ENCODE measurements at regions not wholly inside any gene's neighbourhood (a gene's known extent, or its start where the extent isn't known, plus 50 kb on each side); places are given as distances from the start of the nearest gene placed in this dataset.

GRCh38 chr18:32566960-32567359 lies 96.3 kb upstream of the GAREM1 start:
- H3K4me1 Mint-ChIP-seq (ENCODE audit: low read depth, unreplicated experiment): no peaks in the 10 kb centered on the region
- Histone ChIP-seq H4K20me1 (ENCODE audit: insufficient read depth, low read length) (no peaks in the 10 kb centered on the region), H3K4me1 (ENCODE audit: insufficient read depth, low read length) (no peaks in the 10 kb centered on the region)

GRCh38 chr18:32553640-32554365 lies 83.1 kb upstream of the GAREM1 start:
- no peaks in the 10 kb centered on the region for H3K9me3 Mint-ChIP-seq (ENCODE audit: unreplicated experiment)
- no peaks in the 10 kb centered on the region for H3K36me3 Mint-ChIP-seq (ENCODE audit: low read depth, unreplicated experiment)
- Histone ChIP-seq H3K27ac (ENCODE audit: low read depth, low read length) (no peak overlapping the region), H3K4me3 (ENCODE audit: insufficient read depth, low read depth, low read length) (no peak overlapping the region), H3K4me1 (ENCODE audit: insufficient read depth, low read length) (no peaks in the 10 kb centered on the region), H3K9me3 (ENCODE audit: insufficient read depth, low read depth, low read length) (no peaks in the 10 kb centered on the region), H4K20me1 (ENCODE audit: insufficient read depth, low read length) (no peaks in the 10 kb centered on the region), H3K79me2 (ENCODE audit: insufficient read depth, low read length) (no peaks in the 10 kb centered on the region), H3K9ac (ENCODE audit: low read length) (no peak overlapping the region), H2AFZ (ENCODE audit: low read depth, low read length) (no peak overlapping the region), H3K36me3 (ENCODE audit: insufficient read depth, low read length) (no peaks in the 10 kb centered on the region), H3K27me3 (ENCODE audit: insufficient read depth, low read length) (peaks cover 2% of the 10 kb centered on the region), H3K4me2 (ENCODE audit: low read length) (no peak overlapping the region)
- H3K4me3 Mint-ChIP-seq (ENCODE audit: unreplicated experiment): no peak overlapping the region
- no peak overlapping the region for H3K27ac Mint-ChIP-seq (ENCODE audit: unreplicated experiment)
- H3K4me1 Mint-ChIP-seq (ENCODE audit: low read depth, unreplicated experiment): peaks cover 9% of the 10 kb centered on the region
- H3K27me3 Mint-ChIP-seq (ENCODE audit: low read depth, unreplicated experiment): no peaks in the 10 kb centered on the region
- TF ChIP-seq CTCF (IDR thresholded peaks at IDR 0.05; ENCODE audit: insufficient read depth, low read depth, low read length) (no peak), EZH2 (IDR thresholded peaks at IDR 0.05; ENCODE audit: insufficient read depth, low read length) (no peak)
- FAIRE-seq: no peak
- DNase-seq (ENCODE audit: low read depth): no peak

More at GRCh38 chr18:32566960-32567359, 96.3 kb upstream of the GAREM1 start:
- Histone ChIP-seq H3K27me3 (ENCODE audit: insufficient read depth, low read length) (no peaks in the 10 kb centered on the region), H3K4me2 (ENCODE audit: low read length) (no peak overlapping the region), H2AFZ (ENCODE audit: low read depth, low read length) (no peak overlapping the region), H3K4me3 (ENCODE audit: insufficient read depth, low read depth, low read length) (no peak overlapping the region), H3K9me3 (ENCODE audit: insufficient read depth, low read depth, low read length) (no peaks in the 10 kb centered on the region), H3K79me2 (ENCODE audit: insufficient read depth, low read length) (no peaks in the 10 kb centered on the region), H3K27ac (ENCODE audit: low read depth, low read length) (no peak overlapping the region), H3K36me3 (ENCODE audit: insufficient read depth, low read length) (no peaks in the 10 kb centered on the region), H3K9ac (ENCODE audit: low read length) (no peak overlapping the region)
- H3K4me3 Mint-ChIP-seq (ENCODE audit: unreplicated experiment): no peak overlapping the region
- H3K27ac Mint-ChIP-seq (ENCODE audit: unreplicated experiment): no peak overlapping the region
- DNase-seq (ENCODE audit: low read depth) (no peak), FAIRE-seq (no peak)
- TF ChIP-seq CTCF (IDR thresholded peaks at IDR 0.05; ENCODE audit: insufficient read depth, low read depth, low read length): no peak
- no peak for TF ChIP-seq EZH2 (IDR thresholded peaks at IDR 0.05; ENCODE audit: insufficient read depth, low read length)
- H3K36me3 Mint-ChIP-seq (ENCODE audit: low read depth, unreplicated experiment): no peaks in the 10 kb centered on the region
- no peaks in the 10 kb centered on the region for H3K27me3 Mint-ChIP-seq (ENCODE audit: low read depth, unreplicated experiment)
- no peaks in the 10 kb centered on the region for H3K9me3 Mint-ChIP-seq (ENCODE audit: unreplicated experiment)

GRCh38 chr18:32553174-32553573 lies 82.5 kb upstream of the GAREM1 start:
- no peak overlapping the region for H3K27ac Mint-ChIP-seq (ENCODE audit: unreplicated experiment)
- Histone ChIP-seq H3K4me3 (ENCODE audit: insufficient read depth, low read depth, low read length) (no peak overlapping the region), H3K36me3 (ENCODE audit: insufficient read depth, low read length) (no peaks in the 10 kb centered on the region), H3K4me2 (ENCODE audit: low read length) (no peak overlapping the region), H3K4me1 (ENCODE audit: insufficient read depth, low read length) (no peaks in the 10 kb centered on the region), H2AFZ (ENCODE audit: low read depth, low read length) (no peak overlapping the region), H3K27me3 (ENCODE audit: insufficient read depth, low read length) (peaks cover 2% of the 10 kb centered on the region), H3K27ac (ENCODE audit: low read depth, low read length) (no peak overlapping the region), H3K9me3 (ENCODE audit: insufficient read depth, low read depth, low read length) (no peaks in the 10 kb centered on the region), H3K79me2 (ENCODE audit: insufficient read depth, low read length) (no peaks in the 10 kb centered on the region), H4K20me1 (ENCODE audit: insufficient read depth, low read length) (no peaks in the 10 kb centered on the region), H3K9ac (ENCODE audit: low read length) (no peak overlapping the region)
- no peaks in the 10 kb centered on the region for H3K36me3 Mint-ChIP-seq (ENCODE audit: low read depth, unreplicated experiment)
- no peaks in the 10 kb centered on the region for H3K9me3 Mint-ChIP-seq (ENCODE audit: unreplicated experiment)
- H3K4me3 Mint-ChIP-seq (ENCODE audit: unreplicated experiment): no peak overlapping the region
- no peak for DNase-seq (ENCODE audit: low read depth)
- no peak for FAIRE-seq
- TF ChIP-seq CTCF (IDR thresholded peaks at IDR 0.05; ENCODE audit: insufficient read depth, low read depth, low read length) (no peak), EZH2 (IDR thresholded peaks at IDR 0.05; ENCODE audit: insufficient read depth, low read length) (no peak)
- H3K4me1 Mint-ChIP-seq (ENCODE audit: low read depth, unreplicated experiment): peaks cover 9% of the 10 kb centered on the region
- no peaks in the 10 kb centered on the region for H3K27me3 Mint-ChIP-seq (ENCODE audit: low read depth, unreplicated experiment)

All from astrocyte (in vitro differentiated cells and primary cell).